IMR-90 (cell line): ENCODE measurements at regions not wholly inside any gene's neighbourhood (a gene's known extent, or its start where the extent isn't known, plus 50 kb on each side); places are given as distances from the start of the nearest gene placed in this dataset.
A peak's percentile ranks its signal among the peaks of the same experiment; 100 is the strongest.
"Not testable (repeated sequence)": the region's sequence is repeated elsewhere in the genome, so short reads cannot be mapped to it uniquely, and the experiment has no call there.

Experiments
- ATAC-seq: fragments of 200-7000 bp; cut with Tn5 transposase; 2 replicates; pipeline ENCODE4 v1.9.1; 2020; ENCODE audit warnings: low read depth, mild to moderate bottlenecking, moderate library complexity
- BruUV-seq: library from RNA; stranded (reverse); fragments of 400-500 nt; replicated peaks from 2 replicates; lab custom pipeline; 2021; lab: Mats Ljungman, UMichigan
- CTCF ChIA-PET: fragments of 300-600 bp; formaldehyde crosslinking; extraction: SDS; loops from one replicate; lab custom pipeline; 2021; ENCODE audit warnings: antibody characterized with exemption; lab: Yijun Ruan, JAX
- POLR2A ChIA-PET: fragments of 300-600 bp; sonication (Branson Sonifier 250); formaldehyde crosslinking; loops from one replicate; lab custom pipeline; 2022; ENCODE audit warnings: antibody characterized with exemption; ENCODE audit not compliant: unreplicated experiment; lab: Charles Lee
- DNase-seq: peaks from one replicate; pipeline ENCODE4 v3.0.0; 2013
- H2AFZ ChIP-seq: replicated peaks from 2 replicates; pipeline ENCODE3; 2013; ENCODE audit warnings: low read length, mild to moderate bottlenecking; ENCODE audit not compliant: poor library complexity
- H2AK5ac ChIP-seq: 2 replicates; pipeline ENCODE4 v1.6.1; 2013; ENCODE audit warnings: low read depth, low read length, inconsistent platforms
- H2AK9ac ChIP-seq: replicated peaks from 2 replicates; pipeline ENCODE3; 2013; ENCODE audit warnings: mild to moderate bottlenecking, low read depth, low read length, moderate library complexity; ENCODE audit not compliant: poor library complexity
- H2BK120ac ChIP-seq: 2 replicates; pipeline ENCODE4 v1.6.1; 2013; ENCODE audit warnings: low read depth, low read length, inconsistent platforms
- H2BK15ac ChIP-seq: 3 replicates; pipeline ENCODE4 v1.6.1; 2013; ENCODE audit warnings: low read depth, low read length, inconsistent platforms
- H2BK20ac ChIP-seq: 2 replicates; pipeline ENCODE4 v1.6.1; 2013; ENCODE audit warnings: low read depth, mild to moderate bottlenecking, inconsistent platforms, low read length, moderate library complexity
- H2BK5ac ChIP-seq: 2 replicates; pipeline ENCODE4 v1.6.1; 2013; ENCODE audit warnings: mild to moderate bottlenecking, low read depth, low read length, inconsistent platforms; ENCODE audit not compliant: poor library complexity, severe bottlenecking
- H3K14ac ChIP-seq: replicated peaks from 2 replicates; pipeline ENCODE4 v1.6.1; 2013; ENCODE audit warnings: low read depth, low read length, inconsistent platforms
- H3K18ac ChIP-seq: 2 replicates; pipeline ENCODE4 v1.6.1; 2013; ENCODE audit warnings: low read depth, low read length, control low read depth
- H3K23ac ChIP-seq: 2 replicates; pipeline ENCODE4 v1.6.1; 2013; ENCODE audit warnings: low read depth, low read length, inconsistent platforms
- H3K27ac ChIP-seq: 2 replicates; pipeline ENCODE4 v1.5.1; 2013; ENCODE audit warnings: mild to moderate bottlenecking, control low read depth, low read length; ENCODE audit not compliant: insufficient read depth
- H3K27me3 ChIP-seq: 2 replicates; pipeline ENCODE4 v1.6.1; 2013; ENCODE audit warnings: low read length; ENCODE audit not compliant: control insufficient read depth, insufficient read depth
- H3K36me3 ChIP-seq: 2 replicates; pipeline ENCODE4 v1.6.1; 2013; ENCODE audit warnings: low read length, mixed read lengths; ENCODE audit not compliant: control insufficient read depth, insufficient read depth
- H3K4ac ChIP-seq: 2 replicates; pipeline ENCODE4 v1.6.1; 2013; ENCODE audit warnings: low read depth, low read length, inconsistent platforms
- H3K4me1 ChIP-seq: 2 replicates; pipeline ENCODE4 v1.6.1; 2013; ENCODE audit warnings: low read length, mixed read lengths; ENCODE audit not compliant: control insufficient read depth, insufficient read depth
- H3K4me2 ChIP-seq: 2 replicates; pipeline ENCODE4 v1.6.1; 2013; ENCODE audit warnings: low read depth, mild to moderate bottlenecking, control low read depth, low read length, moderate library complexity
- H3K4me3 ChIP-seq: 2 replicates; pipeline ENCODE4 v1.5.1; 2013; ENCODE audit warnings: low read depth, mild to moderate bottlenecking, control low read depth, low read length, moderate library complexity; ENCODE audit not compliant: insufficient read depth
- H3K56ac ChIP-seq: 2 replicates; pipeline ENCODE4 v1.6.1; 2013; ENCODE audit warnings: low read length, inconsistent platforms; ENCODE audit not compliant: insufficient read depth; ENCODE audit errors: extremely low read depth
- H3K79me1 ChIP-seq, 2 experiments: 2 replicates each; pipeline ENCODE4 v1.6.1; 2013; ENCODE audit warnings: low read length in 2 of 2, inconsistent platforms in 1 of 2, low read depth in 1 of 2
- H3K9ac ChIP-seq: 2 replicates; pipeline ENCODE4 v1.6.1; 2013; ENCODE audit warnings: low read depth, low read length, control low read depth
- H3K9me1 ChIP-seq: 2 replicates; pipeline ENCODE4 v1.6.1; 2013; ENCODE audit warnings: low read length, inconsistent platforms; ENCODE audit not compliant: insufficient read depth
- H3K9me3 ChIP-seq: 2 replicates; pipeline ENCODE4 v1.6.1; 2013; ENCODE audit warnings: low read length; ENCODE audit not compliant: control insufficient read depth, insufficient read depth
- H4K20me1 ChIP-seq: 2 replicates; pipeline ENCODE4 v1.6.1; 2013; ENCODE audit warnings: low read length, inconsistent platforms; ENCODE audit not compliant: insufficient read depth
- H4K5ac ChIP-seq: 2 replicates; pipeline ENCODE4 v1.6.1; 2013; ENCODE audit warnings: mild to moderate bottlenecking, low read depth, low read length, control low read depth
- H4K8ac ChIP-seq, 2 experiments: 2 replicates each; pipeline ENCODE4 v1.6.1; 2013; ENCODE audit warnings: low read depth in 2 of 2, low read length in 2 of 2, control low read depth in 1 of 2, inconsistent platforms in 1 of 2
- H4K91ac ChIP-seq: 2 replicates; pipeline ENCODE4 v1.6.1; 2013; ENCODE audit warnings: low read depth, low read length, inconsistent platforms; ENCODE audit not compliant: insufficient read depth
- SMC3 ChIP-seq: fragments of 150-350 bp; IDR thresholded peaks from 2 replicates; pipeline ENCODE4 v1.6.1; 2016; ENCODE audit warnings: low read depth, mild to moderate bottlenecking, antibody characterized with exemption, low read length, moderate library complexity
- WGBS, 2 experiments: methylation state at CpG; one replicate each; pipeline versions ENCODE4 v1.1.5 to v1.1.7; 2013; ENCODE audit warnings: missing lambda C conversion rate in 2 of 2; ENCODE audit not compliant: insufficient read length in 1 of 2; ENCODE audit errors: extremely low coverage in 2 of 2; 5-methylcytosine and 5-hydroxymethylcytosine counted together
- dilution Hi-C: fragments of 300-500 bp; cut with HindIII; formaldehyde crosslinking; loops from one replicate; pipeline ENCODE4 v1.14.3; 2018; ENCODE audit warnings: low sequenced_read_pairs; ENCODE audit not compliant: unreplicated experiment
- in situ Hi-C: fragments of 300-500 bp; cut with MboI; formaldehyde crosslinking; loops from 3 replicates; pipeline ENCODE4 v1.14.3; 2019; ENCODE audit warnings: low sequenced_read_pairs, inconsistent platforms, mixed read lengths
- intact Hi-C: fragments of 100-400 bp; cut with micrococcal nuclease; formaldehyde crosslinking; loops from 2 replicates; pipeline ENCODE4 v1.10.0; 2022
- TF ChIP-seq, protein P1 (sequence below): conservative IDR thresholded peaks from 2 replicates; pipeline ENCODE4 v1.5.1; 2012; ENCODE audit warnings: mild to moderate bottlenecking, low read depth, low read length, improper control_type of control experiment

DNA sequence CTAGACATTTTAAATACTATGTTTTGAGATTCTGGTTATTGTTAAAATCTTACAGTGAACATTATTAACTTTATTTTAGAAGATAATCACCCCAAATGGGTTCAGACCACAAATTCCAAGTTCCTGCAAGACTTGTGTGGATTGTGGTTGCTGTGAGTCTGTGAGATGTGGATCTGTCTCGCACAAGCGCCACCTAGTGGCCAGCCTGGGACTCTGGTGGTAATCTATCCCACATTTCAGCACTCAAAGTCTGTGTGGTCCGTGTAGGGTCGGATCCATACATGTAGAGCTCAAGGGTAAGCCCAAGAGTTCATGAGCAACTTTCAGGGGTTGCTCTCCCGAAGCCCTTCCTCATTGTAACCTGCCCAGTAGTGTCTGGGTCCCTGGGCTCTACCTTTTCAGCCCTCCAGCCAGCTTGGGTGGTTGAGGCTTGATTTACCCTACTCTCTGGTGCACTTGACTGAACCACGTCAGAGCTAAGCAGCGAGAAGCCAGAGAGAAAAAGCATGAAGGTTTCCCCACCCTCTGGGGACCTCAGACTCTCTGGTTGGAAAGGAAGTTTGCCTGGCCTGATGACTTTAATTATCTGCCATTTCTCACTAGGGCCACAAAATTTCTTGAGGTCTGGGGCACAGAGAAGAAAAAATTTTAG lies 129.2 kb downstream of the ARHGAP11B start:
- H3K79me1 ChIP-seq, H2BK120ac ChIP-seq, CTCF ChIA-PET, H2AFZ ChIP-seq, H3K4me2 ChIP-seq, H4K91ac ChIP-seq, H3K4ac ChIP-seq, H3K9me1 ChIP-seq, H4K5ac ChIP-seq, H2AK5ac ChIP-seq, POLR2A ChIA-PET, H2BK20ac ChIP-seq, H3K36me3 ChIP-seq, H2AK9ac ChIP-seq, H3K9me3 ChIP-seq, H3K4me3 ChIP-seq, H4K20me1 ChIP-seq, H3K9ac ChIP-seq, dilution Hi-C loops, intact Hi-C loops, H4K8ac ChIP-seq, DNase-seq, H3K27ac ChIP-seq, H3K27me3 ChIP-seq, H2BK5ac ChIP-seq, H3K14ac ChIP-seq, H3K56ac ChIP-seq, H3K4me1 ChIP-seq, H3K23ac ChIP-seq, H2BK15ac ChIP-seq, H3K18ac ChIP-seq, BruUV-seq: not testable (repeated sequence)
- peak; percentile 99 for ATAC-seq
- no CpG with 5 or more reads among the region's 7 CpGs for WGBS, 2 experiments
- TF ChIP-seq SMC3, result 0 out of 2 replicates have a peak, but pooled peaks have one; percentile 17
- TF ChIP-seq, protein P1, sequence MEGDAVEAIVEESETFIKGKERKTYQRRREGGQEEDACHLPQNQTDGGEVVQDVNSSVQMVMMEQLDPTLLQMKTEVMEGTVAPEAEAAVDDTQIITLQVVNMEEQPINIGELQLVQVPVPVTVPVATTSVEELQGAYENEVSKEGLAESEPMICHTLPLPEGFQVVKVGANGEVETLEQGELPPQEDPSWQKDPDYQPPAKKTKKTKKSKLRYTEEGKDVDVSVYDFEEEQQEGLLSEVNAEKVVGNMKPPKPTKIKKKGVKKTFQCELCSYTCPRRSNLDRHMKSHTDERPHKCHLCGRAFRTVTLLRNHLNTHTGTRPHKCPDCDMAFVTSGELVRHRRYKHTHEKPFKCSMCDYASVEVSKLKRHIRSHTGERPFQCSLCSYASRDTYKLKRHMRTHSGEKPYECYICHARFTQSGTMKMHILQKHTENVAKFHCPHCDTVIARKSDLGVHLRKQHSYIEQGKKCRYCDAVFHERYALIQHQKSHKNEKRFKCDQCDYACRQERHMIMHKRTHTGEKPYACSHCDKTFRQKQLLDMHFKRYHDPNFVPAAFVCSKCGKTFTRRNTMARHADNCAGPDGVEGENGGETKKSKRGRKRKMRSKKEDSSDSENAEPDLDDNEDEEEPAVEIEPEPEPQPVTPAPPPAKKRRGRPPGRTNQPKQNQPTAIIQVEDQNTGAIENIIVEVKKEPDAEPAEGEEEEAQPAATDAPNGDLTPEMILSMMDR, result peak; percentile 30
- in situ Hi-C loops, result loop anchor here (10.0 kb wide), 1 partner anchor 90 kb away; no protein-coding TSS in a partner anchor

GRCh38 chr15:30760633-30761032 lies 134.7 kb downstream of the ARHGAP11B start:
- H2AK5ac ChIP-seq, H3K4ac ChIP-seq, H2BK20ac ChIP-seq, H3K23ac ChIP-seq, H2AFZ ChIP-seq, H2AK9ac ChIP-seq, H2BK120ac ChIP-seq, dilution Hi-C loops, DNase-seq, H3K14ac ChIP-seq, H3K4me1 ChIP-seq, H3K4me2 ChIP-seq, H3K18ac ChIP-seq, H4K5ac ChIP-seq, H2BK15ac ChIP-seq, H3K56ac ChIP-seq, H3K9me1 ChIP-seq, H3K4me3 ChIP-seq, ATAC-seq, H3K9me3 ChIP-seq, in situ Hi-C loops, H2BK5ac ChIP-seq, H4K20me1 ChIP-seq, POLR2A ChIA-PET, H3K27ac ChIP-seq, H4K8ac ChIP-seq, H3K36me3 ChIP-seq, CTCF ChIA-PET, H3K9ac ChIP-seq, H3K79me1 ChIP-seq, H4K91ac ChIP-seq, H3K27me3 ChIP-seq, intact Hi-C loops, BruUV-seq: not testable (repeated sequence)
- WGBS, 2 experiments, result 100% methylated on average over 1 of the region's 5 CpGs; no CpG with 5 or more reads in 1 of the 2 experiments
